Thymus (tissue), 11 donors: ENCODE measurements at regions not wholly inside any gene's neighbourhood (a gene's known extent, or its start where the extent isn't known, plus 50 kb on each side); places are given as distances from the start of the nearest gene placed in this dataset.

Source experiments
- DNase-seq, 9 donors: peaks; one replicate each; pipeline ENCODE4 v3.0.0-alpha.2; 2013; ENCODE audit warnings: low spot score in 9 of 9, low read depth in 6 of 9, missing footprints in 1 of 9
- H3K27ac ChIP-seq, 2 donors: one replicate each; pipeline ENCODE4 v1.5.1; 2013; ENCODE audit warnings: control low read depth in 1 of 2, low read depth in 1 of 2, low read length in 1 of 2, mild to moderate bottlenecking in 1 of 2, moderate library complexity in 1 of 2
- H3K27me3 ChIP-seq, 2 donors: one replicate each; pipeline ENCODE4 v1.5.1; 2013; ENCODE audit warnings: low read length in 1 of 2; ENCODE audit not compliant: control insufficient read depth in 2 of 2, insufficient read depth in 1 of 2
- H3K36me3 ChIP-seq, 2 donors: one replicate each; pipeline ENCODE4 v1.5.1; 2013; ENCODE audit warnings: low read length in 1 of 2, mild to moderate bottlenecking in 1 of 2, moderate library complexity in 1 of 2; ENCODE audit not compliant: control insufficient read depth in 2 of 2, insufficient read depth in 2 of 2
- H3K4me1 ChIP-seq, 2 donors: one replicate each; pipeline ENCODE4 v1.5.1; 2013; ENCODE audit warnings: low read length in 2 of 2; ENCODE audit not compliant: control insufficient read depth in 2 of 2, insufficient read depth in 2 of 2
- H3K4me3 ChIP-seq, 2 donors: one replicate each; pipeline ENCODE4 v1.5.1; 2013; ENCODE audit warnings: low read length in 2 of 2, control low read depth in 1 of 2, mild to moderate bottlenecking in 1 of 2
- H3K9me3 ChIP-seq, 2 donors: one replicate each; pipeline ENCODE4 v1.5.1; 2013; ENCODE audit warnings: low read length in 1 of 2, mild to moderate bottlenecking in 1 of 2; ENCODE audit not compliant: control insufficient read depth in 2 of 2, insufficient read depth in 1 of 2
- WGBS: extraction: QIAGEN DNeasy Blood & Tissue Kit; methylation state at CpG from one replicate; pipeline ENCODE4 v1.1.7; 2013; 5-methylcytosine and 5-hydroxymethylcytosine counted together
- donor health status: healthy.

DNA sequence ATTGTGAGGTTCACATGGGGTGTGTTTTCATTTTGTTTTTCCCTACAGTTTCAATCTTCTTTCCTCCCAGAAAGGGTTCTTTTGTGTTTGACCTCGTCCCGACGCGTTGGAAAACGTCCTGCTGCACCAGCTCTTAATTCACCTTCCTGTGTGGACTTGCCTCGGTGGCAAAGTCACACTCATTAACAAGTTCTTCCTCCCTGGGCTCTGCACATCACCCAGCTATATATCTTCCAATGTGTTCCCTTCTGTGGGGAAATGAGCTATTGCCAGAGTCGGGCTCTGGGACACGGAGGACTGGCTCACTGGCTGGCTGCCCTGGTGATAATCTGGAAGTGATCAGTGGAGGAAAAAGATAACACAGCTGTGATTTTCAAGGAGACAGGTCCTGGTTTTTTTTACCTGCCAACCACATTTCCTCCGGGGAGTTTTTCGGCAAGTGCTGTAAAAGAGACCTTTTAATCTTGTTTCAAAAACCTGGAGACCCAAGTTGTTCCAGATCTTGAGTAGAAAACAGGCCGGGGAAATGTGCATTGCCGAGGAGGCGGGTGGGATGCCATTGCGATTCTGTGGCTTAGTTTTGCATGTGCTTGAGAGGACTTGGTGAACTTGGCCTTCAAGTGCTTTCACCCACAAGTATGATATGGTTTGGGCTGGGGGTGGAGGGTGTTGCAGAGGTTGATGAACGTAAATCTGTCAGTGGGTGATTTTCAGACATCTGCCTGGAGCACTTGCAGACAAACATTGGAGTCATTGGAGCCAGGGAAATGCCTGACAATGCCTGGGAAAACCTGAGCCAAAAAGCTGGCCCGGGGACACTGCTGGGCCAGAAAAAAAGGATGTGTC, 96.5 kb upstream of the CREB5 start:
- Histone ChIP-seq H3K36me3 (no peaks in the 10 kb centered on the region), H3K27ac (no peak overlapping the region), H3K9me3 (peaks cover 0 to 7% of the 10 kb centered on the region in 2 donors), H3K4me1 (no peaks in the 10 kb centered on the region), H3K4me3 (no peak overlapping the region), H3K27me3 (peaks cover 2 to 29% of the 10 kb centered on the region in 2 donors)
- DNase-seq: no peak
- 35% methylated on average over 16 of the region's 16 CpGs for WGBS

DNA sequence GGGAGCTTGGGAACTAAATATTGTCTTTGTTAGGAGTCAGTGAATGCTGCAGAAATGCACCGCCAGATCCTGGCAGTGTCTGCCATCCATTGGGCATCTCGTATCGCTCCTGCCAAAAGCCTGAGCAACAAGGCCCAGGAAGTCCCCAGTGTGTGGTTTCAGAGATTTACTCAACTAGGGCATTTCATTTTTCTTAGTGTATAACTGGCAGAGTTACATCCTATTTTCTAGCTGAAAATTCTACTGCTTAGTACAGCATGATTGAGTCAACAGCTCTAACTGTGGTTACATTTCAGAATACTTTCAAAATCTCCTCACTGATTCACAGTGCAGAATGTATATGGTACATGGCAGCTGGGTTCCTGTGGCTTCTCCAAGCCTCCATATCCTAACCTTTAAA, 95.8 kb upstream of the CREB5 start:
- H3K27me3 ChIP-seq: peaks cover 2 to 28% of the 10 kb centered on the region in 2 donors
- H3K27ac ChIP-seq: no peak overlapping the region
- peaks cover 0 to 7% of the 10 kb centered on the region in 2 donors for H3K9me3 ChIP-seq
- no peaks in the 10 kb centered on the region for H3K4me1 ChIP-seq
- H3K4me3 ChIP-seq: no peak overlapping the region
- DNase-seq: no peak
- no peaks in the 10 kb centered on the region for H3K36me3 ChIP-seq
- 63% methylated on average over 3 of the region's 3 CpGs for WGBS

DNA sequence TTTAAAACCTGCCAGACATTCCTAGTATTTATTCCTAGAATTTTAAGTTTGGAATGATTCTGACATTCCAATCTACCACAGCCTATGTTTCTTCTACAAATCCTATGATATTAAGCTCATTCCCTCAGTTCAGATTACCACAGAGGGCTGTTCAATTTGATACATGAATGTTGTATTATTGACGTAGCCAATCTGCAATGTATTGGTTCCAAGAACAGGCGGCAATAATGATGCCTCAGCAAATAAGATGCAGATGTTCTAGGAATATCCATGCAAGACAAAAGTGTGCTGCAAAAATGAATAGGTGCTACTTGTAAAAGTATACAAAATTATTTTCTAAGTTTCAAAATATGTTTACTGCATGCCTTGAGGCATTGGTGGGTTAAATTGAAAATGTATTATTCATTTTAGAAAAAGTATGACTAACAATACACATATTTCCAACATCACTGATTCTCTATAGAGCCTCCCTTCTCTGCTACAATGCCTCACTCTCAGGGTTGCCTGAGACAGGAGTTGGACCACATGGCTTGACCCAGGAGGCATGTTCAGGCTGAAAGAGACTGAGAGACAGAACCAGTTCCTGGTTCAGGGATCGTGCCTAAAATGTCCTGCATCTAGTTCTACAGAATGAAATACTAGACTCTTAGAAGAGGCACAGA, 94.1 kb upstream of the CREB5 start:
- WGBS: 97% methylated on average over 3 of the region's 3 CpGs
- no peak for DNase-seq
- H3K27ac ChIP-seq: no peak overlapping the region
- no peaks in the 10 kb centered on the region for H3K36me3 ChIP-seq
- H3K9me3 ChIP-seq: peaks cover 0 to 7% of the 10 kb centered on the region in 2 donors
- no peaks in the 10 kb centered on the region for H3K4me1 ChIP-seq
- H3K27me3 ChIP-seq: peaks cover 2 to 23% of the 10 kb centered on the region in 2 donors
- H3K4me3 ChIP-seq: no peak overlapping the region

DNA sequence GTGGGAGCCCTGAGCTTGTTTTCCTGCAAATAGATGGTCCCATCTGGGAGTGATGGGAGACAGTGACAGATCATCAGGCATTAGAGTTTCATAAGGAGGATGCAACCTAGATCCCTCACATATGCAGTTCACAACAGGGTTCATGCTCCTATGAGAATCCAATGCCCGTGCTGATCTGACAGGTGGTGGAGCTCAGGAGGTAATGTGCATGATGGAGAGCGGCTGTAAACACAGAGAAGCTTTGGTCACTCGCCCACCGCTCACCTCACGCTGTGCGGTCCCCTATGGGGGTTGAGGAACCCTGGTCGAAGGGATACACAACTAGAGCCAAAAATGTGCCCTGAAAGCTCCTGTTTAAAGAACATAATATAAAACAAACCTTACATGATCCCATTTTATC, 88.5 kb upstream of the CREB5 start:
- H3K4me3 ChIP-seq: no peak overlapping the region
- H3K27ac ChIP-seq: no peak overlapping the region
- peaks cover 12 to 13% of the 10 kb centered on the region in 2 donors for H3K4me1 ChIP-seq
- no peaks in the 10 kb centered on the region for H3K36me3 ChIP-seq
- no peak for DNase-seq
- no peaks in the 10 kb centered on the region for H3K27me3 ChIP-seq
- 95% methylated on average over 7 of the region's 7 CpGs for WGBS
- no peaks in the 10 kb centered on the region for H3K9me3 ChIP-seq

DNA sequence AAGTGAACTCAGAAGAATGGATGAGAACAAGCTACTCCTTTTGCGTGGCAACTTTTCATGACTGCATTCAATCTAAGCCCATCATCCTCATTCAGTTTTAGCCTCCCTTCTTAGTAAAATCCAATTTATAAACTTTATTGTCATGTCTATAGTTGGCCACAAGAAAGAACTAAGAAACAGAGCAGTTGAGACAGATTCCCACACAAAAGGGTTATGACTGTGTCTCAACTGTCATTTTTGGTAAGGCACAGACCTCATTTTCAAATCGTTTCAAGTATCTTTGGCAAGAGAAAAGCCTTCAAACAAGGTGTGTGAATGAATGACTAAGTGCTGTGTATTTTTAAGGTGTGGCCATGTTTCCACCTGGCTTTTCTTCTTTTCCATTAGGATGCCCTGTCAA, 84.2 kb upstream of the CREB5 start:
- H3K4me3 ChIP-seq: no peak overlapping the region
- 8% methylated on average over 2 of the region's 2 CpGs for WGBS
- peak overlapping the region in 1 of 2 donors; percentile 80 for H3K27ac ChIP-seq
- no peaks in the 10 kb centered on the region for H3K9me3 ChIP-seq
- H3K36me3 ChIP-seq: no peaks in the 10 kb centered on the region
- peaks cover 27 to 30% of the 10 kb centered on the region in 2 donors for H3K4me1 ChIP-seq
- H3K27me3 ChIP-seq: no peaks in the 10 kb centered on the region
- peak in 5 of 9 donors; percentile 25 to 79 (median 49) for DNase-seq

DNA sequence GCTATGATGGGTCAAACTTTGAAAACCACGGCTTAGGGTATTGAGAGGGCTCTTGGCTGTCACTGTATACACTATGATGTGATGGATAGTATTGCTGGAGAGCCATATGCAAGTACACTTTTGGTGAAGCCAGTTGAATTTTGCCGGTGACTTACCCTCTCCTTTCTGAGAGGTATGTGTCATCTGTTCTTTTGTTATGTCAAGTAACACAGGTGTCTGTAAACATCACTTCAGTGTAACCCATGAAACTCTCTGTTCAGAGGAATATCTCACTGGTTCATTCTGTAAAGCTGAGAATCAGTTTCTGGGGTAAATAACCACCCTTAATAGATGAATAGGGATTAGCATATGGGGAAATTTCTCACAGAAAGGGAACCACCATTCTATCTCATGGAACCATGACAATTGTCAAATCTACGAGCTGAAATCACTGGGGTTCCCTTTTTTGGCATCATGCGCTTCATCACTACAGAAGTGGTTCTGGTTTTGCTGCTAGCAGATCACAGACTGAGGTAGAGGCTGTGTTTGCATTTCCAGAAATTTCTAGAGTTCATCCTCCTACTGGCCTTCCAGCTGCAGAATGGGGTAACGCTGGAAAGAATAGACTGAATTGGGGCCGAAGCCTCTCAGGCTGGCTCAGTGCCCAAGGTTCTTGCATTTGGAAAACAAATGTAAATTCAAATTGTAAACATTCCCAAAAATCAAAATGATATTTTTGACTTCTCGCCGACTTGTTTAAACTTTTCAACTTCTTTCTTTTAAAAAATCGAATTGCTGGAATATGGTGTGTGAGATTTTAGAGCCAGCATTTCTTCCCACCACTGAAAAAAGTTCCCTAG, 83.3 kb upstream of the CREB5 start:
- no peaks in the 10 kb centered on the region for H3K9me3 ChIP-seq
- H3K27me3 ChIP-seq: no peaks in the 10 kb centered on the region
- peak overlapping the region in 1 of 2 donors; percentile 80 for H3K27ac ChIP-seq
- H3K4me3 ChIP-seq: no peak overlapping the region
- WGBS: 87% methylated on average over 9 of the region's 9 CpGs
- H3K36me3 ChIP-seq: no peaks in the 10 kb centered on the region
- peak in 2 of 9 donors; percentile 9 to 36 for DNase-seq
- peaks cover 27 to 30% of the 10 kb centered on the region in 2 donors for H3K4me1 ChIP-seq

DNA sequence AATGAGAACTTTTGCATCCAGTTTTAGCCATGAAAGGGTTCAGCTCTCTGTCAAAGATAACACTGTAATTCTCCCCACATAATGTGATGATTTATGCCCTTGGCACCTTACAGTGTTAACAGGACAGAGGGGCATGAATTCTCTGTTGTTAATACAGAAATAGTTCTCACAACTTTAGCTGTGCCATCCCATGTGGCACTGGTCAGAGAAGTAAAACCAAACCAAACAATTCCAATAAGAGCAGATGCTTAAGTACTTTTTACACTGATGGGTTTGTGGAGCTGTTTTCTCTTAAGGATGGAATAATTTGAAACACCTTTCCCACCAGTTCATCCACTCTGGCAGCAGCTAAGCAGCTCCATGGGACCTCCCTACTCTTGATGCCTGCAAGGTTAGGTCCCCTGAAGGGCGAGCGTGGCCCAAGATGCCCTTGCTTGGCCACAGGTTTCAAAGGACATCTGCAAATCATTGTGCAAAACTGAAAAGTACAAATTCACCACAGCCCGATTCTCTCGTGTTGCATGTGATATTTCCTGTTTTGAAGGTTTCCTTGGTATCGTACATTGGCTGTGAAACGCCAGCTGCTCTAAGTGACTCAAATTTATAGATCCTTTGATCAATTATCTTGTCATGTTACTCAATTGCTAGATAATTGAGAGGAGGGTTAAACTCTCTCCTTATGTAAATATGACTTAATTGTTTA, 82.5 kb upstream of the CREB5 start:
- Histone ChIP-seq H3K27ac (peak overlapping the region in 1 of 2 donors; percentile 27), H3K36me3 (no peaks in the 10 kb centered on the region), H3K9me3 (no peaks in the 10 kb centered on the region), H3K4me3 (no peak overlapping the region), H3K27me3 (no peaks in the 10 kb centered on the region), H3K4me1 (peaks cover 27 to 30% of the 10 kb centered on the region in 2 donors)
- WGBS: 10% methylated on average over 6 of the region's 6 CpGs
- DNase-seq: peak in 7 of 9 donors; percentile 17 to 74 (median 39)

DNA sequence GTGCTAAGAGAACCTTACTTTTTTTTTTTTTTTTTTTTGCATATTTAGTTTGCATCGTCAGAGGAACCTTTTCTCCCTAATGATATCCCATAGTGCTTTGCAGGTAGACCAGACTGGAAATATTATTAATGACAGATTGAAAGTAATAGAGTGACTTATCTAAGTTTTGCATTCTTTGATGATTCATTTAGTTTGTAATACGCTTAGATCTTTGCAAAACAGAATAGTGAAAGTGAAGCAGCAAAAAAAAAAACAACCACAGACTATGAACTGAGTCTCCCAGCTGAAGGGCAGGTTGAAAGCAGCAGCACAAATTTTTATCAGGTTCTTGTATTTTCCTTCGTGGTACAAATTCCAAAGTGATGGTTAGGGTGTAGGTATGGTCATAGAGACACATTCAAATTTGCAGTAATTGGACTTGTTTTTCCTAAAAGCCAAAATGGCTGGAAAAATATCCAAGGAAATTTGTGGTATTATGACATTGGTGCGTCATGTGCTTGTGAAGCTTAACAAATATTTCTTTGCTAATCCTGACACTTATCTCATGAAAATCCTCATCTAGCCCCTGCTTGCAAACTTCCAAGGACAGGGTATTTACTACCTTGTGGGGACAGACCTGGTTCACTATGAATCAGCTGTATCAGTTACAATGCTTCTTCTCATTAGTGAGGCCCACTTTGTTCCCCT, 81.8 kb upstream of the CREB5 start:
- Histone ChIP-seq H3K9me3 (no peaks in the 10 kb centered on the region), H3K27me3 (no peaks in the 10 kb centered on the region), H3K4me3 (no peak overlapping the region), H3K36me3 (no peaks in the 10 kb centered on the region), H3K27ac (no peak overlapping the region), H3K4me1 (peaks cover 27 to 30% of the 10 kb centered on the region in 2 donors)
- WGBS: 39% methylated on average over 4 of the region's 4 CpGs
- peak in 2 of 9 donors; percentile 29 to 51 for DNase-seq
